ENCODE measurements at regions not wholly inside any gene's neighbourhood (a gene's known extent, or its start where the extent isn't known, plus 50 kb on each side); places are given as distances from the start of the nearest gene placed in this dataset.

GRCh38 chr15:58244536-58244935 lies 106.4 kb downstream of the AQP9 start:
- peaks cover 0 to 5% (median 2%) of the 10 kb centered on the region in 4 donors for H3K36me3 ChIP-seq (ENCODE audit: control insufficient read depth in 4 of 4, insufficient read depth in 3 of 4, low read depth in 1 of 4, low read length in 3 of 4)
- 85% methylated on average over 7 of the region's 7 CpGs for WGBS
- no peak overlapping the region for H3K4me3 ChIP-seq (ENCODE audit: low read depth in 1 of 3, low read length in 3 of 3)
- H3K27me3 ChIP-seq (ENCODE audit: control insufficient read depth in 4 of 4, insufficient read depth in 4 of 4, low read length in 3 of 4): no peaks in the 10 kb centered on the region
- H3K4me1 ChIP-seq (ENCODE audit: control insufficient read depth in 4 of 4, insufficient read depth in 4 of 4, low read length in 3 of 4): peaks cover 0 to 7% (median 0%) of the 10 kb centered on the region in 4 donors
- H3K9me3 ChIP-seq (ENCODE audit: control insufficient read depth in 4 of 4, low read length in 3 of 4): no peaks in the 10 kb centered on the region
- H3K27ac ChIP-seq (ENCODE audit: low read depth in 1 of 2, low read length in 2 of 2): no peak overlapping the region
- no peak overlapping the region for H3K9ac ChIP-seq (ENCODE audit: low read depth in 1 of 2, low read length in 2 of 2)
- DNase-seq (ENCODE audit: low spot score): no peak
- TF ChIP-seq JUND (IDR thresholded peaks at IDR 0.05) (no peak), GABPA (IDR thresholded peaks at IDR 0.05 in 1 of 2, conservative IDR thresholded peaks at IDR 0.05 in 1 of 2) (no peak), EGR1 (IDR thresholded peaks at IDR 0.05; ENCODE audit: low read depth in 2 of 2) (no peak), SP1 (IDR thresholded peaks at IDR 0.05) (no peak), FOXA2 (IDR thresholded peaks at IDR 0.05) (no peak), HNF4G (IDR thresholded peaks at IDR 0.05) (no peak), YY1 (IDR thresholded peaks at IDR 0.05) (no peak), ZBTB33 (IDR thresholded peaks at IDR 0.05) (no peak), HNF4A (conservative IDR thresholded peaks at IDR 0.05) (no peak), RXRA (IDR thresholded peaks at IDR 0.05) (no peak), TAF1 (conservative IDR thresholded peaks at IDR 0.05) (no peak), MAX (IDR thresholded peaks at IDR 0.05) (no peak)

GRCh38 chr15:58246041-58246440 lies 107.9 kb downstream of the AQP9 start:
- WGBS: 76% methylated on average over 3 of the region's 3 CpGs
- Histone ChIP-seq H3K9ac (ENCODE audit: low read depth in 1 of 2, low read length in 2 of 2) (no peak overlapping the region), H3K27ac (ENCODE audit: low read depth in 1 of 2, low read length in 2 of 2) (no peak overlapping the region), H3K27me3 (ENCODE audit: control insufficient read depth in 4 of 4, insufficient read depth in 4 of 4, low read length in 3 of 4) (no peaks in the 10 kb centered on the region), H3K9me3 (ENCODE audit: control insufficient read depth in 4 of 4, low read length in 3 of 4) (no peaks in the 10 kb centered on the region), H3K36me3 (ENCODE audit: control insufficient read depth in 4 of 4, insufficient read depth in 3 of 4, low read depth in 1 of 4, low read length in 3 of 4) (peaks cover 0 to 5% (median 4%) of the 10 kb centered on the region in 4 donors), H3K4me1 (ENCODE audit: control insufficient read depth in 4 of 4, insufficient read depth in 4 of 4, low read length in 3 of 4) (peaks cover 0 to 9% (median 0%) of the 10 kb centered on the region in 4 donors), H3K4me3 (ENCODE audit: low read depth in 1 of 3, low read length in 3 of 3) (no peak overlapping the region)
- DNase-seq (ENCODE audit: low spot score): no peak
- TF ChIP-seq JUND (IDR thresholded peaks at IDR 0.05): no peak
- TF ChIP-seq RAD21 (IDR thresholded peaks at IDR 0.05): no peak
- no peak for TF ChIP-seq HNF4A (conservative IDR thresholded peaks at IDR 0.05)
- no peak for TF ChIP-seq CTCF (IDR thresholded peaks at IDR 0.05; ENCODE audit: low read depth, low read length, missing input control)

All from liver (tissue), 8 donors.